Gastroesophageal sphincter (tissue), 3 donors: ENCODE measurements at regions not wholly inside any gene's neighbourhood (a gene's known extent, or its start where the extent isn't known, plus 50 kb on each side); places are given as distances from the start of the nearest gene placed in this dataset.

Experiments used
- CTCF ChIP-seq, 4 experiments: fragments of 200-600 bp in 2 of 4; fragments of 450-650 bp in 2 of 4; sonication (generic) in 1 of 4; IDR thresholded peaks; one replicate each; pipeline ENCODE4 v1.5.1; 2017 to 2019; ENCODE audit warnings: antibody characterized with exemption in 4 of 4, mild to moderate bottlenecking in 2 of 4, moderate library complexity in 2 of 4
- POLR2A ChIP-seq, 2 donors: fragments of 450-650 bp; IDR thresholded peaks; one replicate each; pipeline ENCODE4 v1.6.1; 2017; ENCODE audit warnings: antibody characterized with exemption in 2 of 2, mild to moderate bottlenecking in 2 of 2, moderate library complexity in 1 of 2
- POLR2AphosphoS5 ChIP-seq: sonication (generic); formaldehyde crosslinking; IDR thresholded peaks from one replicate; pipeline ENCODE4 v1.6.1; 2017; ENCODE audit warnings: antibody characterized with exemption

GRCh38 chr10:100685331-100685730 is 60.1 kb upstream of the PAX2 start:
- no peak for TF ChIP-seq POLR2A (IDR thresholded peaks at IDR 0.05)
- TF ChIP-seq CTCF (IDR thresholded peaks at IDR 0.05): no peak
- no peak for TF ChIP-seq POLR2AphosphoS5
